NCI-H2107 (cell line): ENCODE measurements at regions not wholly inside any gene's neighbourhood (a gene's known extent, or its start where the extent isn't known, plus 50 kb on each side); places are given as distances from the start of the nearest gene placed in this dataset.

ENCODE experiments used
- DNase-seq: peaks from one replicate; lab custom pipeline; 2025; lab: John Stamatoyannopoulos, UW

- DNase-seq, result no peak
Observed at GRCh38 chr22:22346401-22347107, 102.0 kb downstream of the VPREB1 start.

GRCh38 chr22:22348127-22348814 is 103.7 kb downstream of the VPREB1 start:
- no peak for DNase-seq

- DNase-seq, result no peak
Observed at GRCh38 chr22:22348815-22349454, 104.3 kb downstream of the VPREB1 start.

GRCh38 chr22:22349455-22349836 is 104.9 kb downstream of the VPREB1 start:
- DNase-seq, result no peak

- no peak for DNase-seq
Observed at GRCh38 chr22:22351366-22351765, 106.8 kb downstream of the VPREB1 start.

- no peak for DNase-seq
Observed at GRCh38 chr22:22352371-22352999, 107.9 kb downstream of the VPREB1 start.

- DNase-seq, result no peak
Observed at GRCh38 chr22:22355096-22355834, 110.7 kb downstream of the VPREB1 start.

GRCh38 chr22:22357024-22357883 is 112.7 kb downstream of the VPREB1 start:
- DNase-seq, result peak; percentile 47

GRCh38 chr22:22358152-22358551 is 113.6 kb downstream of the VPREB1 start:
- DNase-seq, result no peak

- DNase-seq, result no peak
Observed at GRCh38 chr22:22358686-22359085, 114.1 kb downstream of the VPREB1 start.

GRCh38 chr22:22359465-22359864 is 114.9 kb downstream of the VPREB1 start:
- no peak for DNase-seq

- DNase-seq, result no peak
Observed at GRCh38 chr22:22360014-22360413, 115.4 kb downstream of the VPREB1 start.

- no peak for DNase-seq
Observed at GRCh38 chr22:22362311-22362710, 117.7 kb downstream of the VPREB1 start.

GRCh38 chr22:22362936-22363335 is 118.3 kb downstream of the VPREB1 start:
- DNase-seq, result no peak

GRCh38 chr22:22364207-22364606 is 119.6 kb downstream of the VPREB1 start:
- DNase-seq, result no peak

- DNase-seq, result no peak
Observed at GRCh38 chr22:22366537-22366936, 122.0 kb downstream of the VPREB1 start.

- no peak for DNase-seq
Observed at GRCh38 chr22:22368516-22368915, 123.9 kb downstream of the VPREB1 start.

GRCh38 chr22:22369219-22369963 is 124.8 kb downstream of the VPREB1 start:
- peak; percentile 9 for DNase-seq

GRCh38 chr22:22369964-22370270 is 125.3 kb downstream of the VPREB1 start:
- DNase-seq, result no peak

- DNase-seq, result no peak
Observed at GRCh38 chr22:22371031-22371541, 126.5 kb downstream of the VPREB1 start.
